ENCODE measurements at regions not wholly inside any gene's neighbourhood (a gene's known extent, or its start where the extent isn't known, plus 50 kb on each side); places are given as distances from the start of the nearest gene placed in this dataset.

DNA sequence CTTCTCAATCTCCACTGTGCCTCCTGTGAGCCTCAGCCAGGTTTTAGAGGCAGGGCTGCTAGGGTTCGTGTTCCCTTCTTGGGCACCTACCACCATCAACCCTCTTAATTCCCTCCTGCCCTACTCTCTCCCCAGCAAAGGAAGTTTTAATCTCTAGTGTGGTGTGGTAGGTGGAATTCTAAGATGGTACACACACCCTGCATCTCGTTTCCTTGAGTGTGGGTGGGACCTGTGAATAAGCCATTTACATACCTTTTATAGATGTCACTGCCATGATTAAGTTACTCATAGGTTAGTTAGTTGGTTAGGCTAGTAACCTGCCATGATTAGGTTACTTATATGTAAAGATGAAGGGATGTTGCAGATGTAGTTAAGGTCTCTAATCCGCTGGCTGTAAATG is 114.8 kb upstream of the VRK1 start:
- Histone ChIP-seq H3K4me1 (ENCODE audit: control insufficient read depth, insufficient read depth, low read length) (no peaks in the 10 kb centered on the region), H3K27ac (ENCODE audit: low read length) (no peak overlapping the region), H3K9me3 (ENCODE audit: control insufficient read depth, insufficient read depth, low read length) (no peaks in the 10 kb centered on the region), H3K4me3 (ENCODE audit: low read length) (no peak overlapping the region), H3K27me3 (ENCODE audit: control insufficient read depth, insufficient read depth, low read length) (no peaks in the 10 kb centered on the region; the same call in 1 of the 2 replicates), H3K36me3 (ENCODE audit: control insufficient read depth, insufficient read depth, low read length) (no peaks in the 10 kb centered on the region)
- WGBS (ENCODE audit: insufficient coverage, insufficient read length), result no CpG with 5 or more reads among the region's 3 CpGs
- DNase-seq (ENCODE audit: low read depth, low spot score), result no peak

DNA sequence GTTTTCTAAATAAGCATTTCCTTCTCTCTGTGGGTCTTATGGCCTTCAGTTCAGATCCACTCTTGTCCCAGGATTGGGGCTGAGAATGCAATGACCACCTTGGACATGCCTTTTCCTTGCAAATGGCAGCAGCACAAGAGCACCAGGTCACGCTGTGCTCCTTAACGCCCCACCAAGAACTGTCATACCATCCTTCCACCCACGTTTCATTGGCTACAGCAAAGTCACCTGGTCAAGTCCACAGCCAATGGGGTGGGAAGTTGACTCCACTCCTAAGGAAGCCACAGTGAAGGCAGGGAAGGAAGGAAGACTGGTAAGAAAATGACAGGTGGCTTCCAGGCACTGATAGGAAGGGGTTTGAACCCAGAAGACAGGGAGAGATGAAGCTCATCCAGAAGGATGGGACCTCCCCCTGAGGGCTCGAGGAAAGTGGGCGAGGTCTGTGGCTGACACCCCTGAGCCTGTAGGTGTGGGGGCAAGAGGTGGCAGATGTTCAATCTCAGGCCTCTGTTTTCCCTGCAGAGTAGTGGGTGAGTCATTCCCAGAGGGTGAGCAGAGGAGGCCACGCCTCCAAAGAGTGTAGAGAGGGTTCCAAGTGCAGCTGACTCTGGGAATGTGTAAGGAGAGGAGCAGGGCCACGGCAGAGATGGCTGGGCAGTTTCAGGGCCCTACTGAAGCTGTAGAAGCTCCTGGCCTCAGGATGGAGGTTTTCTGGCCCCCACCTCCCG is 113.5 kb upstream of the VRK1 start:
- no CpG with 5 or more reads among the region's 8 CpGs for WGBS (ENCODE audit: insufficient coverage, insufficient read length)
- no peaks in the 10 kb centered on the region; the same call in 1 of the 2 replicates for H3K27me3 ChIP-seq (ENCODE audit: control insufficient read depth, insufficient read depth, low read length)

DNA sequence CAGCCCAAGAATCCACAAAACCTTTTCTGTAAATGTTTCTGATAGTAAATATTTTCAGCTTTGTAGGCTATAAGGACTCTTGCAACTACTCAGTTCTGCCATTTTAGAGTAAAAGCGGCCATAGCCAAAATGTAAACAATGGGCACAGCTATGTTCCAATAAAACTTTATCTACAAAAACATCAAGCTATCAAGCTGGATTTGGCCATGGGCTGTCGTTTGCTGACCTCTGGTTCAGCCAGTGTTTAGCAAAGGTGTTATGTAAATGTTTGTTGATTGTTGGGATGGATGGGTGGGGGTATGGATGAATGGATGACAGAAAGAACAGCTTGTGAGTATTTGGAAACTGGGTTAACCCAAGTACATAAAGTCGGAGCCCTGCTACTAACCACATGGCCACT is 111.1 kb upstream of the VRK1 start:
- no CpG with 5 or more reads among the region's 3 CpGs for WGBS (ENCODE audit: insufficient coverage, insufficient read length)
- Histone ChIP-seq H3K4me3 (ENCODE audit: low read length) (no peak overlapping the region), H3K9me3 (ENCODE audit: control insufficient read depth, insufficient read depth, low read length) (no peaks in the 10 kb centered on the region), H3K36me3 (ENCODE audit: control insufficient read depth, insufficient read depth, low read length) (no peaks in the 10 kb centered on the region), H3K4me1 (ENCODE audit: control insufficient read depth, insufficient read depth, low read length) (no peaks in the 10 kb centered on the region), H3K27me3 (ENCODE audit: control insufficient read depth, insufficient read depth, low read length) (no peaks in the 10 kb centered on the region; the same call in 1 of the 2 replicates), H3K27ac (ENCODE audit: low read length) (no peak overlapping the region)
- DNase-seq (ENCODE audit: low read depth, low spot score), result no peak

More for the DNA sequence above, 113.5 kb upstream of the VRK1 start:
- no peak overlapping the region for H3K27ac ChIP-seq (ENCODE audit: low read length)
- H3K4me1 ChIP-seq (ENCODE audit: control insufficient read depth, insufficient read depth, low read length), result no peaks in the 10 kb centered on the region
- no peaks in the 10 kb centered on the region for H3K36me3 ChIP-seq (ENCODE audit: control insufficient read depth, insufficient read depth, low read length)
- H3K4me3 ChIP-seq (ENCODE audit: low read length), result no peak overlapping the region
- no peaks in the 10 kb centered on the region for H3K9me3 ChIP-seq (ENCODE audit: control insufficient read depth, insufficient read depth, low read length)
- DNase-seq (ENCODE audit: low read depth, low spot score), result no peak

DNA sequence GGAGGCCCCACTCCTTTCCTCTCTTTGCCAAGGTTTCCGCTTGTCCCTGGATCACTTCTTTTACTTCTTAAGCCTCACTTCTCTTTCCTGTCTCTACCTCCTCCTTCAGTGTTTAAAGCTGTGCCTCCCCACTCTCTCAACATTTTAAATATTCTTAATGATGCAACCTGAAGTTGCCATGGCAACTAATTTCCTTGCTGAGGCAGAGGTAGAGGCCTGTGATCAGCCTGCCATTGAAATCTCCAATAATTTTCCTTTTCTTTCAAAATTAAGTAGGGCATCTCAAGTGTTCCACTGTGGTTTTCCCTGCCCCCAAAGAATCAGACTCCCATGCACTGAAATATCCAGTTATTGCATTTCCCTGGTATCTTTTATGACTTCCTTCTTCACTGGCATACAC is 108.6 kb upstream of the VRK1 start:
- H3K27me3 ChIP-seq (ENCODE audit: control insufficient read depth, insufficient read depth, low read length), result no peaks in the 10 kb centered on the region; the same call in 1 of the 2 replicates
- no peaks in the 10 kb centered on the region for H3K9me3 ChIP-seq (ENCODE audit: control insufficient read depth, insufficient read depth, low read length)
- H3K4me3 ChIP-seq (ENCODE audit: low read length), result no peak overlapping the region
- H3K27ac ChIP-seq (ENCODE audit: low read length), result no peak overlapping the region
- DNase-seq (ENCODE audit: low read depth, low spot score), result no peak
- no peaks in the 10 kb centered on the region for H3K4me1 ChIP-seq (ENCODE audit: control insufficient read depth, insufficient read depth, low read length)
- no peaks in the 10 kb centered on the region for H3K36me3 ChIP-seq (ENCODE audit: control insufficient read depth, insufficient read depth, low read length)
- no CpG with 5 or more reads among the region's 1 CpG for WGBS (ENCODE audit: insufficient coverage, insufficient read length)

DNA sequence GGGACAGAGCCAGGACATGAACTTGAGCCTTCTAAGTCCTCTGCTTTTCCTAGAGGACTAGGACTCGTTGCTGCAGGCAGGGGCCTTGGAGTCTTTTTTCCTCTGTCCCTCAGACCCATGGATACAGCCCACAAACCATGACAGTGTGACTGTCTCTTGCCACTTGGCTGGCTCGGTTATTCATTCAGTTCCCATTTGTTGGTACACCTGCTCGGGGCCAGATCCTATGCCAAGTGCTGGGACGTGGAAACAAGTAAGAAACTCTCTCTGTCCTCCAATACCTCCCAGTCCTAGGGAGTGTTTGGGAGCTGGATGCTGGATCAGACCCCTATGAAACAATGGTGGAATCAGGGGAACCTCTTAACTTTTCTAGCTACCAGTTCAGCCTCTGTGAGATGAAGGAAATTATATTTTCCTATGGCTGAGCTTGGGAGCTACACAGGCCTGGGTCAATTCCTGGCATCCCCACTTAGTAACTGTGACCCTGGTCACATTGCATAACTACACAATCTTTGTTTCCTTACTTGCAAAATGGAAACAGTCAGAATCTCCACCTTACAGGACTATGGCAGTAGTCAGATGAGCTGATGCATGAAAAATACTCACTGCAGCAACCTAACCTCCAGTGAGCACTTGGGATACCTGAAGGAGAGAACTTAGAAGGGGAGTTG is 106.3 kb upstream of the VRK1 start:
- Histone ChIP-seq H3K4me3 (ENCODE audit: low read length) (no peak overlapping the region), H3K36me3 (ENCODE audit: control insufficient read depth, insufficient read depth, low read length) (no peaks in the 10 kb centered on the region), H3K4me1 (ENCODE audit: control insufficient read depth, insufficient read depth, low read length) (no peaks in the 10 kb centered on the region), H3K27ac (ENCODE audit: low read length) (no peak overlapping the region), H3K9me3 (ENCODE audit: control insufficient read depth, insufficient read depth, low read length) (no peaks in the 10 kb centered on the region), H3K27me3 (ENCODE audit: control insufficient read depth, insufficient read depth, low read length) (no peaks in the 10 kb centered on the region)
- no peak for DNase-seq (ENCODE audit: low read depth, low spot score)
- WGBS (ENCODE audit: insufficient coverage, insufficient read length), result no CpG with 5 or more reads among the region's 4 CpGs

DNA sequence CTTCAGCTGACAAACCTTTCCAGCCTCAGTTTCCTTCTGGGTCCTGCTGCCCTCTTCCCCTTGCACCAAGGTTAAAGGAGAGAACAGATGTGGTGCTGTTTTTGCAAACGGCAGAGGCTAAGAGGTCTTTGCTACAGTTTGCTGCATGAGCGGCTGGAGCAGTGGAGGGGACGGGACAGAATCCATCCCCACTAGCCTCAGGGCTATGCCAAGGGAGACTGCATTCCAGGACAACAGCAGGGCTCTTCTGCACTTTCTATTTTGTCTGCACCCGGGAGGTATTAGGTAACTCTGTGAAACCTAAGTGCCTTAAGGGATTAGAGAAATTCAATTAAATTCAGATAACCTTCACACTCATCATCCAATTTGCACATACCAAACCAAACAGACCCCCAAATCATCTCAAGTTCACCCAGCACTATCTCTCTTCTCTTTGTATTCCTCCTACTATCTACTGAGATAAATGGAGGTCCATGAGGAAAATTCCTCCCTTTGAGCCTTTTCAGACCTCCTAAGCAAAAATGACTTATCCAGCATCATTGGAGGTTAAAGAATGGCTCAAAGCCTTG is 103.8 kb upstream of the VRK1 start:
- Histone ChIP-seq H3K4me3 (ENCODE audit: low read length) (no peak overlapping the region), H3K27me3 (ENCODE audit: control insufficient read depth, insufficient read depth, low read length) (no peaks in the 10 kb centered on the region), H3K4me1 (ENCODE audit: control insufficient read depth, insufficient read depth, low read length) (no peaks in the 10 kb centered on the region), H3K27ac (ENCODE audit: low read length) (no peak overlapping the region), H3K9me3 (ENCODE audit: control insufficient read depth, insufficient read depth, low read length) (no peaks in the 10 kb centered on the region), H3K36me3 (ENCODE audit: control insufficient read depth, insufficient read depth, low read length) (no peaks in the 10 kb centered on the region)
- no CpG with 5 or more reads among the region's 4 CpGs for WGBS (ENCODE audit: insufficient coverage, insufficient read length)
- no peak for DNase-seq (ENCODE audit: low read depth, low spot score)

DNA sequence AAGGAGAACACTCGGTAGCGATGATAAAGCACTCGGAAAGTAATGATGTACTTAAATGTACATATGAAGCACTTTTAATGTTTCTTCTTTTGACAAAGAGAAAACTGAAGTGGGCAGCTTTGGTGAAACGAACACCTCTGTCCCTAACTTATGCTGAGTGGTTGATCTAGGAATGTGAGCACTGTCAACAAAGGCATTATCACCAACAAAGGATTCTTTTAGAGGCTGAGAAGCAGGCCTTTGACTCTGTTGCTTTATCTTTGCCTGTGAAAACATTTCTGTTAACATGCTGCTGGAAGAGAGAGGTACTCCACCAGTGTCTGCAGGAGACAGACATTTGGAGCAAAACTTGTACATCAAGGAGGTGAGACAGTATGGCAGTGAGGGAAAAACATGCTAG is 103.2 kb upstream of the VRK1 start:
- no peaks in the 10 kb centered on the region for H3K36me3 ChIP-seq (ENCODE audit: control insufficient read depth, insufficient read depth, low read length)
- no CpG with 5 or more reads among the region's 4 CpGs for WGBS (ENCODE audit: insufficient coverage, insufficient read length)
- no peak overlapping the region for H3K4me3 ChIP-seq (ENCODE audit: low read length)
- no peaks in the 10 kb centered on the region for H3K27me3 ChIP-seq (ENCODE audit: control insufficient read depth, insufficient read depth, low read length)
- H3K27ac ChIP-seq (ENCODE audit: low read length), result no peak overlapping the region
- no peak for DNase-seq (ENCODE audit: low read depth, low spot score)
- H3K9me3 ChIP-seq (ENCODE audit: control insufficient read depth, insufficient read depth, low read length), result no peaks in the 10 kb centered on the region
- H3K4me1 ChIP-seq (ENCODE audit: control insufficient read depth, insufficient read depth, low read length), result no peaks in the 10 kb centered on the region

DNA sequence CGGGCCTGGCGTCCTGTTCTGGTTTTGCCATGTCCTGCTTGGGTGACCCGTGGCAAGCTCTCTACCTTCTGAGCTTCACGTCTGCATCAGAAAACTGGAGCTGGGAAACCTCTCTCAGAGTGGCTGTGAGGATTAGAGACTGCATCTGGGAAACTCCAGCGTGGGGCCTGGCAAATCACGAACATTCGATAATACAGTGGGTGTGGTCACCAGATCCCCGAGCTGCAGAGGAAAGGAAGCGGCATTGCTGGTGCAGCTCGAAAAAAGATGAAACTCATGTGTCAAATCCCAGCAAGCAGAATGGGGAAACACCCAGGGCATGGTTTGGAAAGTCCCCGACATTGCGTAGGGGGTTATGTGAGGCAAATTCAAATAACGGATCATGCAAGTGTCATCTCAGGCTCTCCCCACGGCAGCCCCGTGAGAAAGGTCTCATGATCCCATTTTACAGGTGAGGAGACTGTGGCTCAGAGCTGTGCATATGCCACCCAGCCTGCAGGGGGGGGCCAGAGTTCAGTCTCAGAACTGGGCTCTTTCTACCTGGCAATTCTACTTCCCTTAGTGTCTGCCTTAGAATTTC is 98.1 kb upstream of the VRK1 start:
- no peaks in the 10 kb centered on the region for H3K9me3 ChIP-seq (ENCODE audit: control insufficient read depth, insufficient read depth, low read length)
- no peak overlapping the region for H3K27ac ChIP-seq (ENCODE audit: low read length)
- DNase-seq (ENCODE audit: low read depth, low spot score), result no peak
- no CpG with 5 or more reads among the region's 15 CpGs for WGBS (ENCODE audit: insufficient coverage, insufficient read length)
- no peak overlapping the region for H3K4me3 ChIP-seq (ENCODE audit: low read length)
- no peaks in the 10 kb centered on the region for H3K4me1 ChIP-seq (ENCODE audit: control insufficient read depth, insufficient read depth, low read length)
- H3K27me3 ChIP-seq (ENCODE audit: control insufficient read depth, insufficient read depth, low read length), result no peaks in the 10 kb centered on the region
- H3K36me3 ChIP-seq (ENCODE audit: control insufficient read depth, insufficient read depth, low read length), result no peaks in the 10 kb centered on the region

DNA sequence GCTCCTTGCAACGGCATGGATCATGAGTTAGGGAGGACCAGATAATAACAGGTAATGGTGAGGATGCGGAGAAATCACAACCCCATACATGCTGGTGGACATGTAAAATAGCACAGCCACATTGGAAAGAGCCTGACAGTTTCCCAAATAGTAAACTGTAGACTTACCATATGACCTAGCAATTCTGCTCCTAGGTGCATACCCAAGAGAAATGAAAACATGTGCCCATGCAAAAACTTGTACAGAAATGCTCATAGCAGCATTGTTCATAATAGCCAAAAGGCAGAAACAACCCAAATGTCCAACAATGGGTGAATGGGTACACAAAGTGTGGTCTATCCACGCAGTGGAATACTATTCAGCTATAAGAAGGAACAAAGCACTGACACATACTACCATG is 97.5 kb upstream of the VRK1 start:
- H3K4me1 ChIP-seq (ENCODE audit: control insufficient read depth, insufficient read depth, low read length), result no peaks in the 10 kb centered on the region
- H3K4me3 ChIP-seq (ENCODE audit: low read length), result no peak overlapping the region
- no peaks in the 10 kb centered on the region for H3K9me3 ChIP-seq (ENCODE audit: control insufficient read depth, insufficient read depth, low read length)
- DNase-seq (ENCODE audit: low read depth, low spot score), result no peak
- no peak overlapping the region for H3K27ac ChIP-seq (ENCODE audit: low read length)
- no peaks in the 10 kb centered on the region for H3K27me3 ChIP-seq (ENCODE audit: control insufficient read depth, insufficient read depth, low read length)
- WGBS (ENCODE audit: insufficient coverage, insufficient read length), result no CpG with 5 or more reads among the region's 3 CpGs
- no peaks in the 10 kb centered on the region for H3K36me3 ChIP-seq (ENCODE audit: control insufficient read depth, insufficient read depth, low read length)

DNA sequence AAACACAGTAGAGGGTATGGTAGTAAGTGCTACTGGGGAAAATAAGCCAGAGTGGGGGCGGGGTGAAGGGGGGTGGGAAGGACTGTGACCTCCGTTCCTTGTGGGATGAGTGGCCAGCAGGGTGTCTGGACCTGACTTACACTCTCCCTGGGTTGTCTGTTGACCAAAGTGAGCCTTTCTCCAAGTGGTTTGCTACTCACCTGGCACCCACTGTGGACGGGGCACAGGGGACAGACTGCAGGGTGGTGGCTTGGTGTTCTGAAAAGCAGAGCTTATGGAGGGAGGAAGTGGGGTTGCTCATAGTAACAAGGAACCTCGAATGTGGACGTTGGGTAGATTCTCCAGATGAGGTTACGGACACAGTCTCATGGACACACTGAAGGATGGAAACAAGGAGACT is 94.4 kb upstream of the VRK1 start:
- no peaks in the 10 kb centered on the region for H3K4me1 ChIP-seq (ENCODE audit: control insufficient read depth, insufficient read depth, low read length)
- no peak overlapping the region for H3K27ac ChIP-seq (ENCODE audit: low read length)
- no CpG with 5 or more reads among the region's 6 CpGs for WGBS (ENCODE audit: insufficient coverage, insufficient read length)
- no peak for DNase-seq (ENCODE audit: low read depth, low spot score)
- no peaks in the 10 kb centered on the region for H3K36me3 ChIP-seq (ENCODE audit: control insufficient read depth, insufficient read depth, low read length)
- H3K4me3 ChIP-seq (ENCODE audit: low read length), result no peak overlapping the region
- no peaks in the 10 kb centered on the region for H3K27me3 ChIP-seq (ENCODE audit: control insufficient read depth, insufficient read depth, low read length)
- no peaks in the 10 kb centered on the region for H3K9me3 ChIP-seq (ENCODE audit: control insufficient read depth, insufficient read depth, low read length)
